ENCODE measurements at regions not wholly inside any gene's neighbourhood (a gene's known extent, or its start where the extent isn't known, plus 50 kb on each side); places are given as distances from the start of the nearest gene placed in this dataset.

DNA sequence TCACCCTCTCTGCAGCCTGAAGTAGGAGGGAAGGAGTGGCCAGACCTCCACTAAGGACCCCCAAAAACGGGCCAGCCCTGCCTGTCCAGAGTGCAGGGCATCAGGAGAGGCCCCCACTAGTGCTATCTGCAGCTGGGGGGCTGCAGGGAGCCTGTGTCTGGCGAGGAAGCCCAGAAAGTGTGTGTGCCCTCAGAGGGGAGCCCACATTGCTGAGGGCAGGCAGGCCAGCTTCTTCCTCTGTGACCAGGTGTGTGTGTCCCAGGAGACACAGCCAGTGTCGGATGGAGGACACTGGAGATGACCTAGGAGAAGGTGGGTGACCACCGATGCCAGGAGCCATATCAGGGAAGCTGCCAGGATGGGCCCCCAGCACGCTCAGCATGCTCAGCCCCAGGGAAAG, 218.7 kb downstream of the IRX2 start:
- H3K9me2 ChIP-seq (replicated peaks; ENCODE audit: control insufficient read depth, low read length), result no peaks in the 10 kb centered on the region

DNA sequence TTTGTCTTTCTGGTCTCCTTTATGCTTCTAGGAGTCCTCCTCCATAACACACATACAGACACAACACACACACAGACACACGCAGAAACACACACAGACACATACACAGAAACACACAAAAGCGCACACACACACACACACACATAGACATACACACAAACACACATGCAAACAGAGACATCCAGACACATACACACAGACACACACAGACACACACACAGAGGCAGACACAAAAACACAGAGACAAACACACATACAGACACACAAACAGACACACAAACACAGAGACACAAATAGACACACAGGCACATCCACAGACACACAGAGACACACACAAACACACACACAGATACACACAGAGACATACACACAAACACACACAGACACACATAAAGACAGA, 220.2 kb downstream of the IRX2 start:
- Histone ChIP-seq H3K4me1 (ENCODE audit: control insufficient read depth, low read length) (no peaks in the 10 kb centered on the region), H3K27me3 (ENCODE audit: control insufficient read depth, low read length) (no peaks in the 10 kb centered on the region), H3K9me2 (replicated peaks; ENCODE audit: control insufficient read depth, low read length) (no peaks in the 10 kb centered on the region), H3K27ac (ENCODE audit: low read depth, low read length) (no peak overlapping the region), H3K9me3 (ENCODE audit: control insufficient read depth, insufficient read depth, low read length) (no peaks in the 10 kb centered on the region; the same call in 1 of the 2 replicates), H3K79me2 (ENCODE audit: control insufficient read depth, low read length) (no peaks in the 10 kb centered on the region), H3K4me2 (ENCODE audit: low read length) (no peak overlapping the region), H4K20me1 (ENCODE audit: control insufficient read depth, insufficient read depth, low read depth, low read length) (no peaks in the 10 kb centered on the region), H3K4me3 (ENCODE audit: low read length) (no peak overlapping the region), H3K36me3 (ENCODE audit: control insufficient read depth, low read length) (no peaks in the 10 kb centered on the region), H3F3A (ENCODE audit: control insufficient read depth, insufficient read depth) (no peaks in the 10 kb centered on the region)
- TF ChIP-seq, protein P1, sequence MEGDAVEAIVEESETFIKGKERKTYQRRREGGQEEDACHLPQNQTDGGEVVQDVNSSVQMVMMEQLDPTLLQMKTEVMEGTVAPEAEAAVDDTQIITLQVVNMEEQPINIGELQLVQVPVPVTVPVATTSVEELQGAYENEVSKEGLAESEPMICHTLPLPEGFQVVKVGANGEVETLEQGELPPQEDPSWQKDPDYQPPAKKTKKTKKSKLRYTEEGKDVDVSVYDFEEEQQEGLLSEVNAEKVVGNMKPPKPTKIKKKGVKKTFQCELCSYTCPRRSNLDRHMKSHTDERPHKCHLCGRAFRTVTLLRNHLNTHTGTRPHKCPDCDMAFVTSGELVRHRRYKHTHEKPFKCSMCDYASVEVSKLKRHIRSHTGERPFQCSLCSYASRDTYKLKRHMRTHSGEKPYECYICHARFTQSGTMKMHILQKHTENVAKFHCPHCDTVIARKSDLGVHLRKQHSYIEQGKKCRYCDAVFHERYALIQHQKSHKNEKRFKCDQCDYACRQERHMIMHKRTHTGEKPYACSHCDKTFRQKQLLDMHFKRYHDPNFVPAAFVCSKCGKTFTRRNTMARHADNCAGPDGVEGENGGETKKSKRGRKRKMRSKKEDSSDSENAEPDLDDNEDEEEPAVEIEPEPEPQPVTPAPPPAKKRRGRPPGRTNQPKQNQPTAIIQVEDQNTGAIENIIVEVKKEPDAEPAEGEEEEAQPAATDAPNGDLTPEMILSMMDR (IDR thresholded peaks at IDR 0.05; ENCODE audit: low read depth, low read length, poor library complexity, severe bottlenecking), result no peak
- TF ChIP-seq EZH2phosphoT487 (IDR thresholded peaks at IDR 0.05; ENCODE audit: borderline replicate concordance, low read length), result no peak

More for the DNA sequence above, 218.7 kb downstream of the IRX2 start:
- H3K36me3 ChIP-seq (ENCODE audit: control insufficient read depth, low read length), result no peaks in the 10 kb centered on the region
- H3K9me3 ChIP-seq (ENCODE audit: control insufficient read depth, insufficient read depth, low read length), result no peaks in the 10 kb centered on the region; the same call in 1 of the 2 replicates
- no peaks in the 10 kb centered on the region for H3K27me3 ChIP-seq (ENCODE audit: control insufficient read depth, low read length)
- no peak overlapping the region for H3K27ac ChIP-seq (ENCODE audit: low read depth, low read length)
- H3K79me2 ChIP-seq (ENCODE audit: control insufficient read depth, low read length), result no peaks in the 10 kb centered on the region
- no peaks in the 10 kb centered on the region for H3F3A ChIP-seq (ENCODE audit: control insufficient read depth, insufficient read depth)
- no peak overlapping the region for H3K4me3 ChIP-seq (ENCODE audit: low read length)
- H4K20me1 ChIP-seq (ENCODE audit: control insufficient read depth, insufficient read depth, low read depth, low read length), result no peaks in the 10 kb centered on the region
- no peak for TF ChIP-seq EZH2phosphoT487 (IDR thresholded peaks at IDR 0.05; ENCODE audit: borderline replicate concordance, low read length)
- TF ChIP-seq, protein P1 (IDR thresholded peaks at IDR 0.05; ENCODE audit: low read depth, low read length, poor library complexity, severe bottlenecking), result no peak
- no peaks in the 10 kb centered on the region for H3K4me1 ChIP-seq (ENCODE audit: control insufficient read depth, low read length)
- no peak overlapping the region for H3K4me2 ChIP-seq (ENCODE audit: low read length)

DNA sequence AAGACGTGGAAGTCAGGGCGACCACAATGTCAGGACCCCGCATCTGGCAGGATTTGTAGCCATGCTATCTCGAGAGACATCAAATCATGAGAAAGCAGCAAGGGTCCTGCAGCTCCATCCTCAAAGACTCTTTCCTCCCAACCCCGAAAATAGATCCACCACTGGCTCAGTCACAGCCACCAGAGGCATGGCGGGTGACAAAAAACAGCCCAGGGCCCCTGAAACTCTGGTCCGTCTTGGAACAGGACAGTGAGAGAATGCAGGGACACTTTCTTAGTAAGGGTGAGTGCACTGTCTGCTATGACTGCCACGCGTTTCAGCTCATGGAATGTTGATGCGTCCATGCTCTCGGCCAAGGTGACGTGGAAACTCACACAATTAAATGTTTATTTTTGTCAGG, 220.9 kb downstream of the IRX2 start:
- peaks cover 5% of the 10 kb centered on the region; the same call in 1 of the 2 replicates for H3K9me3 ChIP-seq (ENCODE audit: control insufficient read depth, insufficient read depth, low read length)
- TF ChIP-seq EZH2phosphoT487 (IDR thresholded peaks at IDR 0.05; ENCODE audit: borderline replicate concordance, low read length), result no peak
- TF ChIP-seq, protein P1 (IDR thresholded peaks at IDR 0.05; ENCODE audit: low read depth, low read length, poor library complexity, severe bottlenecking), result no peak
- H3F3A ChIP-seq (ENCODE audit: control insufficient read depth, insufficient read depth), result no peaks in the 10 kb centered on the region
- H3K9me2 ChIP-seq (replicated peaks; ENCODE audit: control insufficient read depth, low read length), result no peaks in the 10 kb centered on the region
- H3K36me3 ChIP-seq (ENCODE audit: control insufficient read depth, low read length), result no peaks in the 10 kb centered on the region
- H3K27me3 ChIP-seq (ENCODE audit: control insufficient read depth, low read length), result no peaks in the 10 kb centered on the region
- no peak overlapping the region for H3K27ac ChIP-seq (ENCODE audit: low read depth, low read length)
- H3K4me2 ChIP-seq (ENCODE audit: low read length), result no peak overlapping the region
- H3K79me2 ChIP-seq (ENCODE audit: control insufficient read depth, low read length), result no peaks in the 10 kb centered on the region
- no peaks in the 10 kb centered on the region for H4K20me1 ChIP-seq (ENCODE audit: control insufficient read depth, insufficient read depth, low read depth, low read length)
- H3K4me1 ChIP-seq (ENCODE audit: control insufficient read depth, low read length), result no peaks in the 10 kb centered on the region
- no peak overlapping the region for H3K4me3 ChIP-seq (ENCODE audit: low read length)

All from DOHH2 (cell line).